Osteoblast (primary cell): ENCODE measurements at regions not wholly inside any gene's neighbourhood (a gene's known extent, or its start where the extent isn't known, plus 50 kb on each side); places are given as distances from the start of the nearest gene placed in this dataset.

ENCODE experiments used
- DNase-seq: peaks from one replicate; pipeline ENCODE4 v3.0.0; 2011; ENCODE audit warnings: low spot score, mixed read lengths; ENCODE audit not compliant: insufficient read length; ENCODE audit errors: missing footprints
- H2AFZ ChIP-seq: 2 replicates; pipeline ENCODE4 v1.6.0; 2011; ENCODE audit warnings: mild to moderate bottlenecking, low read length
- H3K27ac ChIP-seq: 2 replicates; pipeline ENCODE4 v1.5.1; 2011; ENCODE audit warnings: mild to moderate bottlenecking, low read depth, low read length, moderate library complexity
- H3K27me3 ChIP-seq: 2 replicates; pipeline ENCODE4 v1.6.0; 2012; ENCODE audit warnings: mild to moderate bottlenecking, control low read depth, inconsistent platforms, low read length, moderate library complexity; ENCODE audit not compliant: insufficient read depth
- H3K36me3 ChIP-seq: 2 replicates; pipeline ENCODE4 v1.5.1; 2011; ENCODE audit warnings: mild to moderate bottlenecking, low read length, control low read depth, moderate library complexity; ENCODE audit not compliant: insufficient read depth
- H3K4me1 ChIP-seq: 2 replicates; pipeline ENCODE4 v1.5.1; 2011; ENCODE audit warnings: mild to moderate bottlenecking, low read length, control low read depth, moderate library complexity; ENCODE audit not compliant: insufficient read depth
- H3K4me2 ChIP-seq: 2 replicates; pipeline ENCODE4 v1.6.0; 2011; ENCODE audit warnings: mild to moderate bottlenecking, low read length; ENCODE audit not compliant: insufficient read depth
- H3K4me3 ChIP-seq: fragments of 200-600 bp; sonication (generic); 3 replicates; pipeline ENCODE4 v1.5.1; 2012; ENCODE audit warnings: mild to moderate bottlenecking, low read length, inconsistent platforms; ENCODE audit not compliant: insufficient read depth
- H3K79me2 ChIP-seq: 2 replicates; pipeline ENCODE4 v1.6.0; 2012; ENCODE audit warnings: mild to moderate bottlenecking, low read length, control low read depth, inconsistent platforms; ENCODE audit not compliant: insufficient read depth
- H3K9me3 ChIP-seq: 2 replicates; pipeline ENCODE4 v1.5.1; 2011; ENCODE audit warnings: low read depth, low read length, control low read depth
- H4K20me1 ChIP-seq: 2 replicates; pipeline ENCODE4 v1.6.0; 2012; ENCODE audit warnings: mild to moderate bottlenecking, low read length, control low read depth; ENCODE audit not compliant: insufficient read depth
- TF ChIP-seq, protein P1 (sequence below): IDR thresholded peaks from 2 replicates; pipeline ENCODE4 v1.5.1; 2011; ENCODE audit warnings: mild to moderate bottlenecking, low read depth, low read length, moderate library complexity; ENCODE audit errors: extremely low read depth

DNA sequence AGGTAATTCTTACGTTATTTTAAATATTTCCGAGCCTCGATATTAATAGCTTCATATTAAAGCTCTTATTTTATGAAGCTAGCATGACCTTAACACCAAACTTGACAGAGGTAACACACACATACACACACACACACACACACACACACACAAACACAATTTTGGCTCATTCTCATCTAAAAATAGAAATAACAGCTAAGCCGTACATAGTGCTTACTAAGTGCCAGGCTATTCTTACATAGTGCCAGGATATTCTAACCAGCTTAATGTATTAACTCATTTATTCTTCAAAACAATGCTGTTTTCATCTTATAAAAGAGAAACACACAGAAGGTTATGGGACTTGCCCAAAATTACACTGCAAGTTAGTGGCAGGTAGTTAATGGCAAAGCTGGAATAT lies 87.0 kb upstream of the BLTP1 start:
- TF ChIP-seq, protein P1, sequence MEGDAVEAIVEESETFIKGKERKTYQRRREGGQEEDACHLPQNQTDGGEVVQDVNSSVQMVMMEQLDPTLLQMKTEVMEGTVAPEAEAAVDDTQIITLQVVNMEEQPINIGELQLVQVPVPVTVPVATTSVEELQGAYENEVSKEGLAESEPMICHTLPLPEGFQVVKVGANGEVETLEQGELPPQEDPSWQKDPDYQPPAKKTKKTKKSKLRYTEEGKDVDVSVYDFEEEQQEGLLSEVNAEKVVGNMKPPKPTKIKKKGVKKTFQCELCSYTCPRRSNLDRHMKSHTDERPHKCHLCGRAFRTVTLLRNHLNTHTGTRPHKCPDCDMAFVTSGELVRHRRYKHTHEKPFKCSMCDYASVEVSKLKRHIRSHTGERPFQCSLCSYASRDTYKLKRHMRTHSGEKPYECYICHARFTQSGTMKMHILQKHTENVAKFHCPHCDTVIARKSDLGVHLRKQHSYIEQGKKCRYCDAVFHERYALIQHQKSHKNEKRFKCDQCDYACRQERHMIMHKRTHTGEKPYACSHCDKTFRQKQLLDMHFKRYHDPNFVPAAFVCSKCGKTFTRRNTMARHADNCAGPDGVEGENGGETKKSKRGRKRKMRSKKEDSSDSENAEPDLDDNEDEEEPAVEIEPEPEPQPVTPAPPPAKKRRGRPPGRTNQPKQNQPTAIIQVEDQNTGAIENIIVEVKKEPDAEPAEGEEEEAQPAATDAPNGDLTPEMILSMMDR, result no peak
- no peak for DNase-seq
- H3K79me2 ChIP-seq, result no peaks in the 10 kb centered on the region
- no peaks in the 10 kb centered on the region for H3K4me1 ChIP-seq
- H4K20me1 ChIP-seq, result no peaks in the 10 kb centered on the region
- H3K4me2 ChIP-seq, result no peak overlapping the region
- H3K36me3 ChIP-seq, result no peaks in the 10 kb centered on the region
- no peak overlapping the region for H2AFZ ChIP-seq
- no peaks in the 10 kb centered on the region for H3K9me3 ChIP-seq
- H3K27ac ChIP-seq, result no peak overlapping the region
- no peaks in the 10 kb centered on the region for H3K27me3 ChIP-seq
- no peak overlapping the region for H3K4me3 ChIP-seq

DNA sequence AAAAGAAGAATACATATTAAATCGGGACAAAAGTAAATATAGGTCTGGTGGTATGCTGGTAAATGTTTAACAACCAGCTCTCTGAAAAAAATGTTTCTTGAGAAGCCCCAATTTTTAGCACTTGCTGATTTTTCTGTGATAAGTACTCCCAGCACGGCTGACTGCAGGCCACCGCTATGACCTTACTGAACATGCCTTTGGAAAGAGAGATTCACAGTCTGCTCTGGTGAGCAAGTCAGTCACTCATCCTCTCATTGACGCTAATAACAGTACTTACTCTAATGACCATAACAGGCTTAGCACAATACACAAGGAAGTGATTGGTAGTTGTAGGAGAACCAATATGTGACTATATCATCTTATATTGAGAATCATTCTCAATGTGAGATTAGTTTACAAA lies 98.9 kb upstream of the BLTP1 start:
- Histone ChIP-seq H3K9me3 (no peaks in the 10 kb centered on the region), H3K36me3 (no peaks in the 10 kb centered on the region), H3K4me2 (no peak overlapping the region), H3K4me3 (no peak overlapping the region), H3K4me1 (no peaks in the 10 kb centered on the region), H3K27ac (no peak overlapping the region), H3K27me3 (no peaks in the 10 kb centered on the region), H2AFZ (no peak overlapping the region), H3K79me2 (no peaks in the 10 kb centered on the region), H4K20me1 (no peaks in the 10 kb centered on the region)
- no peak for DNase-seq
- TF ChIP-seq, protein P1, result no peak

DNA sequence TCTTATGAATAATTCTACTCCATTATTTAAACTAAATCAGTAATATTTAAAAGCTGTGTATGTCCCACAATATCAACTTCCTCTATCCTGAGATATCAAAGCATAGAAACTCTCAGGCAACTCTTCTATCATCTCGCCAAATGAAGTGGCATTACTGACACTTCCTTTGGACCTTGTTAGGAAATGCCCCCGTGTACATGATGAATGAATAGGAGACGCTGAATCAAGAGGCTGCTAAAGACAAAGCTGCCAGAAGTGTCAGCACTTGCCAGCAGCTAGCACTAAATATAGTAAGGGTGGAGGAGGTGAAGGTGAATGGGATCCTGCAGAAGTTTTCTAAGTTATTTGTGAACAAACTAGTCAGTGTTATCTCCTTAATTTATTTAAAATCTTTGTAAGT lies 99.5 kb upstream of the BLTP1 start:
- Histone ChIP-seq H3K4me2 (no peak overlapping the region), H3K27me3 (no peaks in the 10 kb centered on the region), H2AFZ (no peak overlapping the region), H3K4me1 (no peaks in the 10 kb centered on the region), H3K79me2 (no peaks in the 10 kb centered on the region), H3K27ac (no peak overlapping the region), H4K20me1 (no peaks in the 10 kb centered on the region), H3K4me3 (no peak overlapping the region), H3K9me3 (no peaks in the 10 kb centered on the region), H3K36me3 (no peaks in the 10 kb centered on the region)
- TF ChIP-seq, protein P1, result no peak
- DNase-seq, result no peak

DNA sequence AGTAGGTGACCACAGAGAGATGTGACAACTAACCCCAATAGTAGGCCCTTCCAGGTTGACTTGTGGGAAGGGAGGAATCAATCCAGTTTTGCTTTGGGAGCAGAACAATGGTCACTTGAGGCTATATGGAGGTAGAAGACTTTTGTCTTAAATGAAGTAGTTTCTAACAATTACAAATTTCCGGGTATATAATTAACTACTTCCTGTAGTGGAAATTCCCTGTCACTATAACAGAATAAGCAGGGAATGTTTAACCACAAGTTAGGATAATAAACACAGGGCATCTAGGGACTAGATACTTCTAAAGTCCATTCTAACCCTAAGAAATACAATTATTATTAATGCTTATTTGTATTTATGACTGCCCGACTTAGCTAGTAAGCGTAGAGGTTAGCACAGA lies 99.0 kb upstream of the TRPC3 start:
- H2AFZ ChIP-seq, result no peak overlapping the region
- no peak overlapping the region for H3K4me2 ChIP-seq
- H3K79me2 ChIP-seq, result no peaks in the 10 kb centered on the region
- no peak overlapping the region for H3K27ac ChIP-seq
- no peaks in the 10 kb centered on the region for H3K36me3 ChIP-seq
- no peak overlapping the region for H3K4me3 ChIP-seq
- no peaks in the 10 kb centered on the region for H3K4me1 ChIP-seq
- no peaks in the 10 kb centered on the region for H4K20me1 ChIP-seq
- no peaks in the 10 kb centered on the region for H3K9me3 ChIP-seq
- TF ChIP-seq, protein P1, result no peak
- H3K27me3 ChIP-seq, result no peaks in the 10 kb centered on the region
- DNase-seq, result no peak
